Upper lobe of left lung (tissue), 6 donors: ENCODE measurements at regions not wholly inside any gene's neighbourhood (a gene's known extent, or its start where the extent isn't known, plus 50 kb on each side); places are given as distances from the start of the nearest gene placed in this dataset.

Experiments
- ATAC-seq, 2 donors: fragments of 200-7000 bp; cut with Tn5 transposase; one replicate each; pipeline ENCODE4 v1.9.1; 2022; ENCODE audit warnings: mild to moderate bottlenecking in 2 of 2, moderate library complexity in 2 of 2; ENCODE audit not compliant: low FRiP score in 2 of 2
- DNase-seq, 2 donors: peaks; one replicate each; pipeline ENCODE4 v3.0.0-alpha.2; 2019 to 2020
- H3K27ac ChIP-seq, 4 donors: fragments of 200-600 bp; sonication (generic); one replicate each; pipeline ENCODE4 v1.5.1; 2016 to 2019
- H3K27me3 ChIP-seq, 4 donors: fragments of 200-600 bp; sonication (generic); one replicate each; pipeline ENCODE4 v1.5.1; 2017 to 2019
- H3K36me3 ChIP-seq, 4 donors: fragments of 200-600 bp; sonication (generic); one replicate each; pipeline ENCODE4 v1.5.1; 2016 to 2019
- H3K4me1 ChIP-seq, 4 donors: fragments of 200-600 bp; sonication (generic); one replicate each; pipeline ENCODE4 v1.5.1; 2018 to 2019
- H3K4me3 ChIP-seq, 4 donors: fragments of 200-600 bp; sonication (generic); one replicate each; pipeline ENCODE4 v1.5.1; 2017 to 2019; ENCODE audit warnings: mild to moderate bottlenecking in 2 of 4, moderate library complexity in 1 of 4
- H3K9me3 ChIP-seq, 4 donors: fragments of 200-600 bp; sonication (generic); one replicate each; pipeline ENCODE4 v1.5.1; 2018 to 2019
- EP300 ChIP-seq, 4 donors: sonication (generic); formaldehyde crosslinking; IDR thresholded peaks; one replicate each; pipeline ENCODE4 v1.5.1; 2017; ENCODE audit warnings: antibody characterized with exemption in 4 of 4, control low read depth in 2 of 4
- POLR2A ChIP-seq, 4 donors: fragments of 450-650 bp; IDR thresholded peaks; one replicate each; pipeline ENCODE4 v1.5.1; 2016 to 2017; ENCODE audit warnings: antibody characterized with exemption in 4 of 4, mild to moderate bottlenecking in 2 of 4
- POLR2AphosphoS5 ChIP-seq, 2 donors: sonication (generic); formaldehyde crosslinking; IDR thresholded peaks; one replicate each; pipeline ENCODE4 v1.5.1; 2017; ENCODE audit warnings: antibody characterized with exemption in 2 of 2
- WGBS, 2 donors: methylation state at CpG; one replicate each; pipeline ENCODE4 v1.1.5; 2017 to 2018; 5-methylcytosine and 5-hydroxymethylcytosine counted together
- TF ChIP-seq, protein P1 (sequence below), 6 experiments: fragments of 450-650 bp in 4 of 6; fragments of 200-600 bp in 2 of 6; sonication (generic) in 2 of 6; IDR thresholded peaks; one replicate each; pipeline ENCODE4 v1.5.1; 2016 to 2019; ENCODE audit warnings: antibody characterized with exemption in 6 of 6
- donor health status: DM: no; HTN: no; CAD: no; lungs with moderate emphysema.
- donor health status: DM: no; HTN: yes; CAD: no; lungs with severe emphysema.

GRCh38 chr5:89615839-89616518 is 733.0 kb upstream of the MEF2C start:
- no peak for DNase-seq
- TF ChIP-seq POLR2A (IDR thresholded peaks at IDR 0.05): no peak
- TF ChIP-seq, protein P1, sequence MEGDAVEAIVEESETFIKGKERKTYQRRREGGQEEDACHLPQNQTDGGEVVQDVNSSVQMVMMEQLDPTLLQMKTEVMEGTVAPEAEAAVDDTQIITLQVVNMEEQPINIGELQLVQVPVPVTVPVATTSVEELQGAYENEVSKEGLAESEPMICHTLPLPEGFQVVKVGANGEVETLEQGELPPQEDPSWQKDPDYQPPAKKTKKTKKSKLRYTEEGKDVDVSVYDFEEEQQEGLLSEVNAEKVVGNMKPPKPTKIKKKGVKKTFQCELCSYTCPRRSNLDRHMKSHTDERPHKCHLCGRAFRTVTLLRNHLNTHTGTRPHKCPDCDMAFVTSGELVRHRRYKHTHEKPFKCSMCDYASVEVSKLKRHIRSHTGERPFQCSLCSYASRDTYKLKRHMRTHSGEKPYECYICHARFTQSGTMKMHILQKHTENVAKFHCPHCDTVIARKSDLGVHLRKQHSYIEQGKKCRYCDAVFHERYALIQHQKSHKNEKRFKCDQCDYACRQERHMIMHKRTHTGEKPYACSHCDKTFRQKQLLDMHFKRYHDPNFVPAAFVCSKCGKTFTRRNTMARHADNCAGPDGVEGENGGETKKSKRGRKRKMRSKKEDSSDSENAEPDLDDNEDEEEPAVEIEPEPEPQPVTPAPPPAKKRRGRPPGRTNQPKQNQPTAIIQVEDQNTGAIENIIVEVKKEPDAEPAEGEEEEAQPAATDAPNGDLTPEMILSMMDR (IDR thresholded peaks at IDR 0.05): no peak
- TF ChIP-seq EP300 (IDR thresholded peaks at IDR 0.05): no peak
- Histone ChIP-seq H3K27me3 (no peaks in the 10 kb centered on the region), H3K9me3 (no peaks in the 10 kb centered on the region), H3K4me1 (no peaks in the 10 kb centered on the region), H3K27ac (no peak overlapping the region), H3K4me3 (no peak overlapping the region), H3K36me3 (no peaks in the 10 kb centered on the region)
- 73 to 88% methylated on average over 2 of the region's 2 CpGs for WGBS, 2 donors
- no peak for ATAC-seq

DNA sequence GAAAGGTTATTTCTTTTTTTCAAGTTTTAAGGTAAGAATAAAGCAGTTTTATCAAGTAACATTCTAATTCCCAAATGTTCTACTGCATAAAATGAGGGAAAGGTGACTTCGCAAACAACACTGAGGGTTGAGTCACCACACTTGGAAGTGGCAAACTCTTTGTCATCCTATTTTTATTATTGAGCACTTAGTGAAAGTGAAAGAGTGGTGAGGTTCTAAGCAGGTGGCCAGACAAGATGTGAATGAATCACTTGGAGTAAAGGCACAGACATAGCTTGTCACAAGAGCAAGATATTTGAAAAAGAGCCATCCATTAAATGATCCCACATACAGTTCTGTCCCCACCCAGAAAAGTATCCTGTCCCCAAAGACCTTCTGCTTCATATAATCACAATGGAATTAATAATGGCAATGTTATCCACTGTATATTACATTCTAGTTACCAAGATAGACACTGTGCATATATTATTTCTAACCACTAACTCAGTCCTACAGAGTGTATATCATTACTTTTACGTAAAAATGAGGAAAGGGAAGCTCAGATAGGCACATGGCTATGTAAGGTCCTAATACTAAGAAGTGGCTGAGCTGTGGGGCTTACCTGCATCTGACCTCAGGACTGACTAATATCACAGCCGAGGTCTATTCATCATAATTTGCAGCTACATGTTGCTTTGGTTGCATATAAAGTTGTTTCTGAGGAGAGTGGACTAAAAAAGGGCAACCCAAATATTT is 730.4 kb upstream of the MEF2C start:
- H3K27me3 ChIP-seq: no peaks in the 10 kb centered on the region
- H3K4me1 ChIP-seq: no peaks in the 10 kb centered on the region
- ATAC-seq (no peak), DNase-seq (no peak)
- TF ChIP-seq EP300 (IDR thresholded peaks at IDR 0.05): no peak
- no peak for TF ChIP-seq POLR2AphosphoS5 (IDR thresholded peaks at IDR 0.05)
- no peak for TF ChIP-seq POLR2A (IDR thresholded peaks at IDR 0.05)
- TF ChIP-seq, protein P1 (IDR thresholded peaks at IDR 0.05): no peak
- WGBS, 2 donors: 90 to 95% methylated on average over 3 of the region's 3 CpGs
- H3K36me3 ChIP-seq: no peaks in the 10 kb centered on the region
- no peaks in the 10 kb centered on the region for H3K9me3 ChIP-seq
- H3K4me3 ChIP-seq: no peak overlapping the region
- no peak overlapping the region for H3K27ac ChIP-seq

DNA sequence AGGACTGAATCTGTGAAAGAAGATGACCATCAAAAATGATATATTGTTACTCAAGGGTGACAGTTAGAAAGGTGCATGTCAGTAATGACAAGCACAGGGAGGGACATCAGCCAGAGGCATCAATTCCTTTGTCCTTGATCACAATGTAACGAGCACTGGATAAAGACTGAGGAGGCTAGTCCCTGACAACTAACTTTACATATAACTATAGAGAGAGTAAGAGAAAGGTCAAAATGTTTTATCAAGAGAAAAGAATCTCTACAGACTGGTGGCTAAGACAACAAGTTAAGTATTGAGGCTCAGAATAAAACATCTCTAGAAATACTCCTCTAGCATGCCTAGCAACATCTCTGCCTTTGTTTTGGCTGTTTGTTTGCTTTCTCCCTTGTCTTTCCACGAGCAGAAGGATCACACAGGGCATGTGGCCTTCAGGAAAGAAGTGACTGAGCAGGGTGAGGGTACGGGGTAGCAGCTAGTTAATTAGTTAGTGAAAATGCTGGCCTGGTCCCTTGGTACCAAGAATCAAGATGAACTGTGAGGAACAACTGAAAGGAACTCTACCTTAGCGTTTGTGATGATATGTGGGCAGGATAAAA is 724.1 kb upstream of the MEF2C start:
- WGBS, 2 donors: 71 to 83% methylated on average over 4 of the region's 4 CpGs
- no peak overlapping the region for H3K27ac ChIP-seq
- TF ChIP-seq, protein P1 (IDR thresholded peaks at IDR 0.05): no peak
- TF ChIP-seq EP300 (IDR thresholded peaks at IDR 0.05): no peak
- no peak for TF ChIP-seq POLR2AphosphoS5 (IDR thresholded peaks at IDR 0.05)
- TF ChIP-seq POLR2A (IDR thresholded peaks at IDR 0.05): no peak
- no peak overlapping the region for H3K4me3 ChIP-seq
- ATAC-seq: no peak
- no peaks in the 10 kb centered on the region for H3K9me3 ChIP-seq
- DNase-seq: no peak
- H3K36me3 ChIP-seq: no peaks in the 10 kb centered on the region
- H3K4me1 ChIP-seq: no peaks in the 10 kb centered on the region
- no peaks in the 10 kb centered on the region for H3K27me3 ChIP-seq

DNA sequence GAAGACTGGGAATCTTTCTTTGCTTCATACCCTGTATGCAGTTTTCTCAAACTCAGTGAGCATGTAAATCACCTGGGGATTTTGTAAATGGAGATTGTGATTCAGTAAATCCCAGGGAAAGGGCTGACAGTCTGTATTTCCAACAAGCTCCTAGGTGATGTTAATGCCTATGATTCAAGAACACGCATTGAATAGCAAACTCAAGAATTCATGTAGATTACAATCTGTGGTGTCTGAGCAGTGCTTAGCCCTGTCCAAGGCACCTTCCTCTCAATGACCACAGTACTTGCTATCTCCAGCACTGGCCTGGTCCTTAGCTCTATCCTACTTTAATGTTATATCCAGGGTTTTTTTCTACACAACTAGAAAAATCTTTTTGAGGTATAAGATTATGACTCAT is 721.4 kb upstream of the MEF2C start:
- H3K4me1 ChIP-seq: no peaks in the 10 kb centered on the region
- 71 to 76% methylated on average over 1 of the region's 1 CpG for whole genome bisulfite sequencing, 2 donors
- DNase-seq: no peak
- H3K27me3 ChIP-seq: no peaks in the 10 kb centered on the region
- no peak for ATAC-seq
- no peaks in the 10 kb centered on the region for H3K9me3 ChIP-seq
- H3K27ac ChIP-seq: no peak overlapping the region
- no peak overlapping the region for H3K4me3 ChIP-seq
- no peak for TF ChIP-seq POLR2A (IDR thresholded peaks at IDR 0.05)
- TF ChIP-seq EP300 (IDR thresholded peaks at IDR 0.05): no peak
- TF ChIP-seq, protein P1 (IDR thresholded peaks at IDR 0.05): no peak
- TF ChIP-seq POLR2AphosphoS5 (IDR thresholded peaks at IDR 0.05): no peak
- no peaks in the 10 kb centered on the region for H3K36me3 ChIP-seq
